MG63 (cell line): ENCODE measurements at regions not wholly inside any gene's neighbourhood (a gene's known extent, or its start where the extent isn't known, plus 50 kb on each side); places are given as distances from the start of the nearest gene placed in this dataset.
A peak's percentile ranks its signal among the peaks of the same experiment; 100 is the strongest.

Experiments
- DNase-seq: peaks from one replicate; pipeline ENCODE4 v3.0.0-alpha.2; 2020
- H3K27me3 ChIP-seq: fragments of 250-450 bp; sonication (Bioruptor Pico); 2 replicates; pipeline ENCODE4 v1.5.1; 2020; ENCODE audit warnings: mild to moderate bottlenecking, moderate library complexity
- H3K36me3 ChIP-seq: fragments of 250-450 bp; sonication (Bioruptor Pico); 2 replicates; pipeline ENCODE4 v1.5.1; 2020; ENCODE audit warnings: mild to moderate bottlenecking, moderate library complexity
- H3K4me3 ChIP-seq: fragments of 250-450 bp; sonication (Bioruptor Pico); 2 replicates; pipeline ENCODE4 v1.5.1; 2020; ENCODE audit warnings: mild to moderate bottlenecking, moderate library complexity
- H3K9me3 ChIP-seq: fragments of 250-450 bp; sonication (Bioruptor Pico); 2 replicates; pipeline ENCODE4 v1.5.1; 2020; ENCODE audit warnings: mild to moderate bottlenecking, moderate library complexity

DNA sequence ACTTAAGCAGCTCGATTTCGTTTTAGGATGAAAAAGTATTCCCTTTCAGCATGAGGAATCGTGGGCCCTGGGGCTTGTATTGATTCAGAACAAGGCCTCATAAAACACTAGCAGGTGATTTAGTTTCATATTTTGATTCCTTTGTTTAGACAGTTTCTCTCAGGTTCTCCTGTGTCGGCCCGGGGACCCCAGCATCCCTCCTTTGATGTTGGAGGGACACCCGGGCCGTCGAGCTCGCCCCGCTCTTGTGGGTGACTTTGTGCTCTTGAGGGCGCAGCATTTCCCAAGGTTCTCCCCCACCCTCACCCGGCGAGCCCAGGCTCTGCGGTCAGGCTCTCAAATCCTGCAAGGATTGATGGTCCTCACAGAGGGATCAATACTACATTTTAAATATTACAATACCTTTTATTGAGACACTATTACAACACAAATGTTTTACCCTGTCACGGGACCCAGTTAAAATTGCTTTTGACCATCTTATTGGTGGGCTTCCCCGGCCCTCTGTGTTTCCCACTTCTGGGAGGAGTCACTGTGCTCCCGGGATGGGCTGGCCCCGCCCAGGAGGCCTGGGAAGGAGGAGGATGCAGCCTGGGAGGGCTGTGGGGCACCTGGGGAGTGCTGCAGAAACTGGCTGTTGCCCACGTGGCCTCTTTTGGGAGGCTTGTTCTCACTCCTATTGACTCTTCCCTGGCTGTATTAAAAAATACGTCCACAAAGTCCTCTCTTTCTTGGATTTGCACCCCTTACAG, 222.6 kb downstream of the INSIG2 start:
- no peaks in the 10 kb centered on the region for H3K9me3 ChIP-seq
- DNase-seq = no peak
- H3K27me3 ChIP-seq = no peaks in the 10 kb centered on the region
- H3K4me3 ChIP-seq = peak overlapping the region; percentile 47
- no peaks in the 10 kb centered on the region for H3K36me3 ChIP-seq

DNA sequence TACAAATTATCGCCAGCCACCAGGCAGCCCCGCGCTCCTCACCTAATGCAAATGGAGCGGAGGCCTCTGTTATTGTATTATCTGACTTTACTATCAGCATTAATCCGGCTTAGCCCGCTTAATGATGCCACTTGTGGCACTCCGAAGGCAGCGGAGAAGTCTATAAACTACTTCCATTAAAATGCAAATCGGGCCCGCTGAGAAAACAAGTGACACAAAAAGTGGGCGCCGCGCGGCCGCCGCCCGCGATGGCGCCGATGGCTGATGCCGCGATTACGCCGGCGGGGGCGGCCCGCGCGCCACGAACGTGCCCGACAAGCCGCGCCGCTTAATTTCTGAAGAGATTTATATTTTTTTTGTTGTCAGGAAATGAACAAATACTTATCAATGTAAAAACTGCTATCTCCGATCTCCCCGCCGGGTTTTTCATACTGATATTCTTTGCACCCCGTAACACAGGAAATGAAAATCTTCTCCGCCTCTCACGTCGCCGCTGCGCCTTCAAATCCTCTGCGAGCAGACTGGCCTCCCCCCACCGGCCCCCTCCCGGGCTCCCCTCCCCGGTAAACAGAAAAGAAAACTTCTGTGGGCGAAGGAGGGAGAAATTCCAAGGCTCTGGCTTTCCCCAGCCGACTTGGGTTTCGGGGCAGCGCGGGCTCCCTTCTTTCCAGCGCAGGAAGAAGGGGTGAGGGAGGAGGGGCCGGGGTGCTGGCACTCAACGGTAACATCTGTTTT, 221.8 kb downstream of the INSIG2 start:
- Histone ChIP-seq H3K4me3 (peak overlapping the region; percentile 47), H3K36me3 (no peaks in the 10 kb centered on the region), H3K9me3 (no peaks in the 10 kb centered on the region), H3K27me3 (no peaks in the 10 kb centered on the region)
- DNase-seq = peak; percentile 56

DNA sequence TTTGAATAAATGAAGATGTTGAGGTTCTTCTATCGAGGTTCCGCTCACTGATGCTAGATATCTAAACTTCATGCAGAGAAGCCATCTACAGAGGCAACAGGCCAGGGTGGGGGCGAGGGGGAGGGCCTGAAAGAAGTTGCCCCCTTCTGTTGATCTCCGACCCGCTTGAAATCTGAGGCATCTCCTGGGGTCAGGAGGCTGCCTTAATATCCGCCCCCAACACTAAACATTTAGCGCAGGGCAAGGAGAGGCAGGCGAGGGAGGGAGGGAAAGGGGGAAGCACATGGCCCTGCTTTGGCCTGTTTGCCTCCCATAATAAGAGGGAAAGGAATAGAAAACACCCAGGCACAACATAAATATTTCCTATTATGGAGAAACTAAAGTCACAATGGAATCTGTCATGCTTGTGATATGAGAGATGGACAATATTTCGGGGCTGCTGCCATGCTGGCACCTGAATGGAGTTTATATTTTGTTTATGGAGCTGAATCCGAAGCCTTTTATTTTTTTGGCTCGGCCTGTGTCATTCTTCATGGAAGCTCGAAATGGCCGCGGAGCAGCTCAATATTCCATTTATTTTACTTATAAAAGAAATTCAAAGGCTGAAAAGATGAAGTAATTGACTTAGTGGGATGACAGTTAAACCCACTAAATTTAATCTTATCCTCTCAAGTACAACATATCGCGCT, 221.1 kb downstream of the INSIG2 start:
- Histone ChIP-seq H3K27me3 (no peaks in the 10 kb centered on the region), H3K36me3 (no peaks in the 10 kb centered on the region), H3K9me3 (no peaks in the 10 kb centered on the region), H3K4me3 (peak overlapping the region; percentile 47)
- no peak for DNase-seq

DNA sequence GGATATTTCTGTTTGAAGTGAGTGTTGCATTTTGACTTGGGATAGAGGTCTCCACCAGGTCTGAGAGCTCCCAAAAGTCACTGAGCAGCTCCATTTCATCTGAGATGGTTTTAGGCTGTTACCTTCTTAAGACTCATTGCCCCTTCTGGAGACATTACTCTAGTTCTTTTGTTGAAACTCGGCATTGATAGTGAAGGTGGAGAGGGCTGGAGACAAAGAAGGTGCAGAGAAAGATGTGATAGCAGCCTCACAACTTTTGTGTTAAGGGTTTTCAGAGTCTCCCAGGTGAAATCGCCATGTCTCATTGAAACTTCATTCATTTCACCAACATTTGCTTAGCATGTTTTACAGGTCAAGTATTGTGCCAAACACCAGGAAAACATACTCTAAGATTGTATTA, 219.6 kb downstream of the INSIG2 start:
- no peak overlapping the region for H3K4me3 ChIP-seq
- no peaks in the 10 kb centered on the region for H3K36me3 ChIP-seq
- no peaks in the 10 kb centered on the region for H3K9me3 ChIP-seq
- no peak for DNase-seq
- no peaks in the 10 kb centered on the region for H3K27me3 ChIP-seq

DNA sequence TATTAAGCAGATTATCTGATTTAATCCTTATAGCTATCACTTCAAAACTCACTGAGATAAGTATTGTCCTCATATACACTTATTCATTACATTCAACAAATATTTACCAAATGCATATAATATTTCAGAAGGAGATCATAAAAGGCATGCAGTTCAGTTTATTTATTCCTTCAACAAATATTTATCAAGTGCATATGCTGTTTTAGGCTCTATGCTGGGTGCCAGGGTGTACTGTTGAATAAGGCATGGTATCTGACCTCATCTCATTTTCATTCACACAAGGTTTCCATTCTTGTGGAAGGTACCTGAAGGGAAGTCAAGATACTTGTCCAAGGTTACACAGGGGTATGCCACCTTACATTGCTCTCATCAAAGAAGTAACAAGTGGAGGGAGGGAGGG, 213.0 kb downstream of the INSIG2 start:
- Histone ChIP-seq H3K36me3 (no peaks in the 10 kb centered on the region), H3K9me3 (no peaks in the 10 kb centered on the region), H3K27me3 (no peaks in the 10 kb centered on the region), H3K4me3 (no peak overlapping the region)
- no peak for DNase-seq

DNA sequence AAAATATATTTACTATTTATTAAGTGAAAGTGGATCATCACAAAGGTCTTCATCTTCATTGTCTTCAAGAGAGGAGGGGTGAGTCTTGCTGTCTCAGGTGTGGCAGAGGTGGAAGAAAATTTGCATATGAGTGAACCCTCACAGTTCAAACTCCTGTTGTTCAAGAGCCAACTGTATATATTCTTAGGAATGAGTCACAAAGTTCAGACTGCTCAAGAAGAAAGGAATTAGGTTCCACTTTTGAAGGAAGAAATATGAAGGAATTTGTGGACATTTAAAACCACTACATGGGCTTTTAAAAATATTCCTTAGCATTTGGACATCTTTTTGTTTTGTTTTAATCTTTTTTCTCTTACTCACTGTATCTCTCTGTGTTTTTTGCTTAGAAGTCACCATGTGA, 212.6 kb downstream of the INSIG2 start:
- Histone ChIP-seq H3K9me3 (no peaks in the 10 kb centered on the region), H3K27me3 (no peaks in the 10 kb centered on the region), H3K36me3 (no peaks in the 10 kb centered on the region), H3K4me3 (no peak overlapping the region)
- DNase-seq = no peak

DNA sequence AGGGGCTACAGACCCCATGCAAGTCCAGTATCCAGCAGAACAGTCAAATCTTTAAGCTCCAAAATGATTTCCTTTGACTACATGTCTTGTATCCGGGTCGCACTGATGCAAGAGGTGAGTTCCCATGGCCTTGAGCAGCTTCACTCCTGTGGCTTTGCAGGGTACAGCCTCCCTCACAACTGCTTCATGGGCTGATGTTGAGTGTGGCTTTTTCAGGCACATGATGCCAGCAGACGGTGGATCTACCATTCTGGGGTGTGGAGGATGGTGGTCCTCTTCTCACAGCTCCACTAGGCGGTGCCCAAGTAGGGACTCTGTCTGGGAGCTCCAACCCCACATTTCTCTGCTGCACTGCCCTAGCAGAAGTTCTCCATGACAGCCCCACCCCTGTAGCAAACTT, 208.4 kb downstream of the INSIG2 start:
- no peaks in the 10 kb centered on the region for H3K36me3 ChIP-seq
- H3K27me3 ChIP-seq = no peaks in the 10 kb centered on the region
- H3K9me3 ChIP-seq = no peaks in the 10 kb centered on the region
- H3K4me3 ChIP-seq = no peak overlapping the region
- DNase-seq = no peak

DNA sequence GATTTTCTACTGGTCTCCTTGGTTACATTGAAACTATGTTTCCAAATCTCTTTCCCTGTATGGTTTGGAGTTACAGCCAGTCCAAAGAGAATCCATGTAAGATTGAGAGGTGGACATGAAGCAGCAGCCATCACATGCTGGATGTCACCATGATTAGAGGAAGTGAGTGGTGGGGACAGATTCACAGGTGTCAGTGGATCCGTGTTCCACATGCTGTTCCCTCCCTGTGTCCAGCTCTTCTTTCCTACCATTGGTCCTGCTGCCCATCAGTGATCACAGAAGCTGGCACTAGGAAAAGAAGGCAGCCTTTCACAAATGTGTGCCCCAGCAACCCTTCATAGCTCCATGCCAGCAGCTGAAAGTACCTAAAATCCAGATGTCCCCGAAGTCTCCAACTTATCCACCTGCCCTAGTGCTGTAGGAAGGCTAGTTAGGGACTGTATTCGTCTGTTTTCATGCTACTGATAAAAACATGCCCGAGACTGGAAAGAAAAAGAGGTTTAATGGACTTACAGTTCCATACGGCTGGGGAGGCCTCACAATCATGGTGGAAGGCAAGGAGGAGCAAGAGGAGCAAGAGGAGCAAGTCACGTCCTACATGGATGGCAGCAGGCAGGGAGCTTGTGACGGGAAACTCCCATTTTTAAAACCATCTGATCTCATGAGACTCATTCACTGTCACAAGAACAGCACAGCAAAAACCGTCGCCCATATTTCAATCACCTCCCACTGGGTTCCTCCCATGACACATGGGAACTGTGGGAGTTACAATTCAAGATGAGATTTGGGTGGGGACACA, 207.5 kb downstream of the INSIG2 start:
- Histone ChIP-seq H3K9me3 (no peaks in the 10 kb centered on the region), H3K27me3 (no peaks in the 10 kb centered on the region), H3K36me3 (no peaks in the 10 kb centered on the region), H3K4me3 (no peak overlapping the region)
- no peak for DNase-seq

DNA sequence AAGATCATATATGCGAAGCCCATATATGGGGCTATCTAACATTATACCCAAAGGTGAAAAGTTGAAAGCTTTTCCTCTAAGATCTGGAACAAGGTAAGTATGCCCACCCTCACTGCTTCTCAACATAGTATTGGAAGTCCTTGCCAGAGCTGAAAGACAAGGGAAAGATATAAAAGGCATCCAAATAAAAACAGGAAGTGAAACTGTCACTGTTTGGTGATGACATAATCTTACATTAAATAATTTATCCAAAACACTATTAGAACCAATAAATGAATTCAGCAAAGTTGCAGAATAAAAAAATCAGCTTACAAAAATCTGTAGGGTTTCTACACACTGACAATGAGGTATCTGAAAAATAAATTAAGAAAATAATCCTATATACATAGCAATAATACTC, 205.8 kb downstream of the INSIG2 start:
- no peak for DNase-seq

DNA sequence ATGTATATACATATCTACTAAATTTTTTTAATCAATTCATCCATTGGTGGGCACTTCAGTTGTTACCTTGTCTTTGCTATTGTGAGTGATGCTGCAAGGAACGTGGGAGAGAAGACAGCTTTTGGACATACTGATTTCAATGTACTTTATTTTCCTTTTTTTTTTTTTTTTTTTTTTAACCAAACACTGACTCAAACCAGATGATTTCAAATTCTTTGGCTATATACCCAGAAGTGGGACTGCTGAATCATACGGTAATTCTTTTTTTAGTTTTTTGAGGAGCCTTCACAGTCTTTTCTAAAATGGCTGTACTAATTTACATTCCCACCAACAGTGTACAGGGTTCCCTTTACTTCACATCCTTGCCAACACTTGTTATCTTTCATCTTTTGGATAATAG, 204.7 kb downstream of the INSIG2 start:
- no peak for DNase-seq
- Histone ChIP-seq H3K27me3 (no peaks in the 10 kb centered on the region), H3K36me3 (no peaks in the 10 kb centered on the region), H3K4me3 (no peak overlapping the region), H3K9me3 (no peaks in the 10 kb centered on the region)

More for the DNA sequence above, 205.8 kb downstream of the INSIG2 start:
- H3K36me3 ChIP-seq = no peaks in the 10 kb centered on the region
- H3K9me3 ChIP-seq = no peaks in the 10 kb centered on the region
- H3K4me3 ChIP-seq = no peak overlapping the region
- no peaks in the 10 kb centered on the region for H3K27me3 ChIP-seq

DNA sequence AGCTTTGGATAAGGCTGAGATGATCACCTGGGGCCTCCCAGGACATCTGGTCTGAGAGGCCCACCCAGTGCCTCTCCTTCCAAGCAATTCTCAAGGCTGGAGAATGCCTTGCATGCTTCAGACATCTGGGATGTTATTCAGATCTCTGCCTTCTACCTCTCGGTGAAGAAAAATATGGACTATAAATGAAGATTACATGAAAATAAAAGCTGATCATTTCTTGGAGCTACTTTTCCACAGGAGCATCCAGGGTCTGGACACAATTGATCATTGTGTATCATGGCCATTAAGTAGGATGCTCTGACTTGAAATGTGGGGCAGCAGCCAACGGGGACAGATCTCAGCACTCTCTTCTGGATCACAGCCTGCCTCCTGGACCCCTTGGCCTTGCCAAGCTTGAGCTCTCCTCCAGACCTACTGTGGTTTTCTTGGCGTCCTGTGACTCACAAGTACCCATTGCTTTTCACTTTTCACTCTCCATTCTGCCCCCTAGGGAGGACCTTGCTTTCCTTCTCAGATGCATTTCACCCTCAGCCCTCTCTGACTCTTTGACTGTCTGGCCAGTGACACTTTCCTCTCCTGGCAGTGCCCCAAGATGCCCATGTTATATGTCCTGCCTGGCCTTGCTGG, 203.1 kb downstream of the INSIG2 start:
- Histone ChIP-seq H3K4me3 (no peak overlapping the region), H3K36me3 (no peaks in the 10 kb centered on the region)
- peak; percentile 83 for DNase-seq

DNA sequence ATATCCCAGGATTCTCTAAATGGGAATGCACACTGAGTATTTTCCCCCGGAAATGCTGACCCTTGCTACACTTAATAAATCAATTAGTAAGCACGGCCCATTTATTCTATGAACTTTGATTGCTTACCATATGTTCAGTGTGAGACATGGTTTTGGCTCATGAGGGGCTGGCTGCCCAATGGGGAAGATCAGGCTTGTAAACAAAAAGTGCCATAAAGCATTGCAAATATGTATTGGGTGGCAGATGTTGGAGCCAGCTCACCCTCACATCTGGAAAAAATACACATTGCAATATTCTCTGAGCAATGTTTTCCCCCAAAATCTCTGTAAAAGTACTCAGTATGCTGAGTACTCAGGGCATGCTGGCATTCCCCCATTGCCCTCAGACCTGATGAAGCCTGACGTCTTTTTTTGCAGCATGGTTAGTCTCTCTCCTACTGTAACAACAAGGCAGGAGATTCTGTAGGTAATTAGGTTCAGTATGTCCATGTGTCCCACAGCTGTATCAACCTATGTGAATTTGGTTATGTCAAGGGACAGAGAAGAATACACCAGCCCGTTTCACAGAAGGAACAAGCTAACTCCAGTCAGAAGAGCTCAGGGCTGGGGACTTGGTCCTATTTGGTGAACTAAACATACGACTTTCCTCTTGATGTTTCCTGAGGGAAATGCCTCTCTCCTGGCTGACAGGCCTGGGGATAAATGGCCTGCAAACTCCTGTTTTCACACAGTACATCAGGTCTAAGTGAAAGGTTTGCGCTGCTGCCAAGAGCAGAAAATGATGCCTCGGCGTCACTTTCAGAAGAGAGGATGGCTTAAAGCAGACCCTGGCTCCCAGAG, 202.4 kb downstream of the INSIG2 start:
- no peak for DNase-seq
- no peaks in the 10 kb centered on the region for H3K36me3 ChIP-seq
- H3K4me3 ChIP-seq = no peak overlapping the region
- H3K9me3 ChIP-seq = no peaks in the 10 kb centered on the region
- no peaks in the 10 kb centered on the region for H3K27me3 ChIP-seq

More for the DNA sequence above, 203.1 kb downstream of the INSIG2 start:
- Histone ChIP-seq H3K27me3 (no peaks in the 10 kb centered on the region), H3K9me3 (no peaks in the 10 kb centered on the region)

DNA sequence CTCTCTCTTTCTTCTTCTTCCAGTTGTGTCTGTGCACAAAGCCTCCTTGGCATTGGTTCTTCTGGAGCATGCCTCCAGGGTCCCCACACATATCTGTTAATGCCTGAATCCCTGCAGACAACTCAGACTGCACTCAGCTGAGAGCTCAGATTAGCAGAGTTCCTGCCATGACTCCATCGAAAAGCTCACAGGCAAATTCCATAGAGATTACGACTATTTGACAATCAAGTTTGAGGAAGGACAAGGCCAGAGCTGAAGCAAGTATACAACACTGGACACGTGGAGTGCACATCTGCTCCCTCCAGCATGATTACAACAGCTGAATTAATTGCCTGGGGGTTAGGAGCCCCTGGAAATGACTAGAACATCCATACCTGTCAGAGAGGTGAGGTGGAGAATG, 190.7 kb downstream of the INSIG2 start:
- Histone ChIP-seq H3K4me3 (no peak overlapping the region), H3K27me3 (no peaks in the 10 kb centered on the region), H3K36me3 (no peaks in the 10 kb centered on the region), H3K9me3 (no peaks in the 10 kb centered on the region)
- DNase-seq = no peak

DNA sequence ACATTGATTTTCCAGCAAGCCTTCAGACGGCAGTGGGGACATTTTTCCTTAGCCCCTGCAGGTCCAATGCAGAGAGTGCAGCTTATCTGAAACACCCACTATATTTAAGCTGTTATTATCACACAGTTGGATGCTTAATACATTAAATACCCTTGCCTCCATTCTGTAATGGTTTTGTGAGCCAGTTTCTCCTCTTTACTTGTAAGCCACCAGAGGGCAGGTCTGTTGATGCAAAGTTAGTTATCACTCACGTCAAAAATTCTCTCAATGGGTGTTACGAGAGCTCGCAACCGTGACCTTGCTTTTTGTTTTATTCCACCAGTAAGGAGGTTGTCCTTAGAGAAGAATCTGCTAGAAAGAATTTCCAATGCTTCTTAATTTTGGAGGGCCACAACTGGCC, 189.8 kb downstream of the INSIG2 start:
- no peaks in the 10 kb centered on the region for H3K9me3 ChIP-seq

DNA sequence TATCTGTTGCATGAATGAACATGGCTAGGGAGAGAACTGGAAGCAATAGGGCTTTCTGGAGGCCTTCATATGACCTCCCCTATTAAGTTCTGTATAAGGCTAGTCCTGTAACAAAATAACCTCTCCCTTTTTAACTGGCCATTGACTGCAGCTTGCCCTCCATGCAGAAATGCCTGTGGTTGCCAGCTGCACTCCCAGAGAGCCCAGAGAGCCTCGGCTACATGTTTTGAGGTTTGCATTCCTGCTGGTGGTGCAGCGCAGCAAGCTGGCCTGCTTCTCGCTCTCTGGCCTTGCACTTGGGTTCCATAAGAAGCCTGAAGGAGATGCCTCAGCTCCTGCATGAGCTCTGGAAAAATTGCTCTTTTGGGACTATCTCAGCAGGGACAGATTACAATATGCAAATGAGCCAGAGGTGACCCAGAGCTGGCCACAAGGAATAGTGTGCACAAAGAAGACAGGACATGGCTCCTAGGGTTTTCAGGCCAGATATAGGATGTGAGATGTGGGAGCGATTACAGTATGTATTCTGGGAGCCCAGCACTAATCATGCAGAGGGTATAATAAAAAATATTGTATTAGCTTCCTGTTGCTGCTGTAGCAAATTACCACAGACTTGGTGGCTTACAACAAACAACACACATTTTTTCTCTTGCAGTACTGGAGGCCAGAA, 186.7 kb downstream of the INSIG2 start:
- Histone ChIP-seq H3K9me3 (no peaks in the 10 kb centered on the region), H3K36me3 (no peaks in the 10 kb centered on the region), H3K4me3 (no peak overlapping the region), H3K27me3 (no peaks in the 10 kb centered on the region)
- DNase-seq = no peak

More for the DNA sequence above, 189.8 kb downstream of the INSIG2 start:
- no peaks in the 10 kb centered on the region for H3K36me3 ChIP-seq
- no peak for DNase-seq
- H3K4me3 ChIP-seq = no peak overlapping the region
- no peaks in the 10 kb centered on the region for H3K27me3 ChIP-seq
